GM23248 (cell line): ENCODE measurements at regions not wholly inside any gene's neighbourhood (a gene's known extent, or its start where the extent isn't known, plus 50 kb on each side); places are given as distances from the start of the nearest gene placed in this dataset.
"Not testable (repeated sequence)": the region's sequence is repeated elsewhere in the genome, so short reads cannot be mapped to it uniquely, and the experiment has no call there.

Experiments
- DNase-seq: peaks from one replicate; pipeline ENCODE4 v3.0.0-alpha.2; 2015
- H2AFZ ChIP-seq: fragments of 200-600 bp; sonication (generic); 2 replicates; pipeline ENCODE4 v1.6.1; 2016; ENCODE audit warnings: antibody characterized with exemption
- H3F3A ChIP-seq: fragments of 200-600 bp; sonication (generic); 2 replicates; pipeline ENCODE4 v1.6.1; 2016; ENCODE audit warnings: mild to moderate bottlenecking, antibody characterized with exemption, mixed run types; ENCODE audit not compliant: insufficient read depth
- H3K27ac ChIP-seq: fragments of 200-600 bp; sonication (generic); 2 replicates; pipeline ENCODE4 v1.5.1; 2016; ENCODE audit warnings: mild to moderate bottlenecking
- H3K27me3 ChIP-seq: fragments of 200-600 bp; sonication (generic); replicated peaks from 2 replicates; pipeline ENCODE4 v1.6.1; 2016; ENCODE audit warnings: mild to moderate bottlenecking; ENCODE audit not compliant: insufficient read depth
- H3K36me3 ChIP-seq: fragments of 200-600 bp; sonication (generic); 2 replicates; pipeline ENCODE4 v1.6.1; 2016; ENCODE audit warnings: low read depth, mild to moderate bottlenecking
- H3K4me1 ChIP-seq: fragments of 200-600 bp; sonication (generic); 2 replicates; pipeline ENCODE4 v1.6.1; 2016; ENCODE audit warnings: mild to moderate bottlenecking; ENCODE audit not compliant: insufficient read depth
- H3K4me2 ChIP-seq: fragments of 200-600 bp; sonication (generic); one replicate; pipeline ENCODE4 v1.6.1; 2016; ENCODE audit warnings: mild to moderate bottlenecking; ENCODE audit not compliant: unreplicated experiment
- H3K4me3 ChIP-seq: fragments of 200-600 bp; sonication (generic); 2 replicates; pipeline ENCODE4 v1.5.1; 2016; ENCODE audit warnings: mild to moderate bottlenecking
- H3K79me2 ChIP-seq: fragments of 200-600 bp; sonication (generic); 2 replicates; pipeline ENCODE4 v1.6.1; 2016; ENCODE audit warnings: mild to moderate bottlenecking; ENCODE audit not compliant: insufficient read depth
- H3K9ac ChIP-seq: fragments of 200-600 bp; sonication (generic); 2 replicates; pipeline ENCODE4 v1.6.1; 2016; ENCODE audit warnings: mild to moderate bottlenecking
- H3K9me2 ChIP-seq: fragments of 200-600 bp; sonication (generic); 2 replicates; pipeline ENCODE4 v1.6.1; 2016; ENCODE audit warnings: mixed run types, mild to moderate bottlenecking, moderate library complexity; ENCODE audit not compliant: insufficient read depth
- H3K9me3 ChIP-seq: fragments of 200-600 bp; sonication (generic); one replicate; pipeline ENCODE4 v1.6.1; 2017; ENCODE audit warnings: low read depth
- H4K20me1 ChIP-seq: fragments of 200-600 bp; sonication (generic); 2 replicates; pipeline ENCODE4 v1.6.0; 2016; ENCODE audit not compliant: insufficient read depth
- WGBS, 2 experiments: methylation state at CpG; one replicate each; pipeline ENCODE4 v1.1.6; 2015 to 2017; ENCODE audit warnings: low lambda C conversion rate in 2 of 2, low coverage in 1 of 2; ENCODE audit errors: missing lambda C conversion rate in 2 of 2; 5-methylcytosine and 5-hydroxymethylcytosine counted together
- in situ Hi-C: fragments of 300-500 bp; cut with MboI; formaldehyde crosslinking; loops from 2 replicates; pipeline ENCODE4 v1.15.0; 2020

DNA sequence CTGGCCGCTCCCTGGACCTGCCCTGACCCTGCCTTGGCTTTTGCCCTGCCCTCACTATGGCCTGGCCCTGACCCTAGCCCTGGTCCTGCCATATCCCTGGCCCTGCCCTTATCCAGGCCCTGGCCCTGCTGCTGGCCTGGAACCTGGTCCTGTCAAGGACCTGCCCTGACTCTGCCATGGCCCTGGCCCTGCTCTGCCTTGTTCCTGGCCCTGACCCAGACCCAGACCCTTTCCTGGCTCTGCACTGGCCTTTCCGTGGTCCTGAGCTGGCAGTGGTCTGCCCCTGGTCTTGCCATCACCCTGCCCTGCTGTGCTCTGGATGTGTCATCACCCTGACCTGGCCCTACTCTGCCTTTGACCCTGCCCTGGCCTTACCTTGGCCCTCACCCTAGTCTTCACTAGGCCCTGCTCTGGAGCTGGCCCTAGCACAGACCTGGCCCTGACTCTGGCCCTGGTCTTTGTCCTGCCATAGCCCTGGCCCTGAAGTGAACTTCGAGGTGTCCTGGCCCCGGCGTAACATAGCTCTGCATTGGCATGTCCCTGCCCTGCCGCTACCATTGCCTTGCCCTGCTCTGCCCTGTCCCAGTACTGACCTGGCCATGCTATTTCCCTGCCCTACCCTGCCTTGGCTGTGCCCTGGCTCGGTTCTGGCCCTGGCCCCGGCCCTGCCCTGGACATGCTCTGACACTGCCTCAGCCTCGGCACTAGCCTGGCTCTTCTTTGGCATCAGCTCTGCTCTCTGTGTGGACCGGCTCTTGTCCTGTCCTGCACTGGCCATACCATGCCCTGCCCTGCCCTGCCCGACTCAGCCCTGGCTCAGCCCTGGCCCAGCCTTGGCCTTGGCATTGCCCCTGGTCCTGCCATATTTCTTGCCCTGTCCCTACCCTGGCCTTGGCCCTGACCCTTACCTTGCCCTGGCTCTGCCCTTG lies 239.2 kb downstream of the GOLGA6L6 start:
- H3K9ac ChIP-seq, H3K27ac ChIP-seq, H3K9me2 ChIP-seq, H3K79me2 ChIP-seq, H3K4me3 ChIP-seq, in situ Hi-C loops, H3K4me1 ChIP-seq, H4K20me1 ChIP-seq, DNase-seq, H3K27me3 ChIP-seq, H3K9me3 ChIP-seq, H3F3A ChIP-seq, H2AFZ ChIP-seq, H3K36me3 ChIP-seq, H3K4me2 ChIP-seq: not testable (repeated sequence)
- WGBS, 2 experiments = 57 to 60% methylated on average over 11 of the region's 11 CpGs

DNA sequence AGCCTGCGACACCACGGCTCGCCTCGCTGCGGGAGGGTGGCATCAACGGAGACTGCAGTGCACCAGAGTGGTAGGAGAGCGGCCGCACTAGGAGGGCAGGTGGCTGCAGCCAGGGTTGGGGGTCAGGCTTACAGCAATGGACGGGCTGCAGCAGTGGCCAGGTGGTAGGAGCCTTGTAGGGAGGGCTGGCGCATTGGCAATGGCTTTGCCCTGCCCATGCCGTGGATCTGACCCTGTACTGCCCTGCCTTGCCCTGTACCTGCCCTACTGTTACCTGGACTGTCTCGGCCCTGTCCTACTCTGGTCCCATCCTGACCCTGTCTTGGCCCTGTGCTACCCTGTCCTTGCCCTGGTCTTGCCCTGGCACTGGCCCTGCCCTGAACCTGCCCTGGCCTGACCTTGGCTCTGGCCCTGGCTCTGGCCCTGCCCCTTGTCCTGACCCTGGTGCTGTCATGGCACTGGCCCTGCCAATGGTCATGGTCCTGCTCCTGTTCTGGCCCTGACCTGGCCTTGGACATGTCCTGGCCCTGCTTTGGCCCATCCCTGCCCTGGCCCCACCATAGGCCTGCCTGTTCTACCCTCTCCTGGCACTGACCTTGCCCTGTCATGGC lies 240.0 kb downstream of the GOLGA6L6 start:
- H3K27ac ChIP-seq, H3K9me3 ChIP-seq, H3K9me2 ChIP-seq, H3K9ac ChIP-seq, in situ Hi-C loops, H3K36me3 ChIP-seq, DNase-seq, H3K27me3 ChIP-seq, H4K20me1 ChIP-seq, H3K4me1 ChIP-seq, H3K4me2 ChIP-seq, H3K79me2 ChIP-seq, H2AFZ ChIP-seq, H3F3A ChIP-seq, H3K4me3 ChIP-seq: not testable (repeated sequence)
- WGBS, 2 experiments = 76 to 77% methylated on average over 12 of the region's 12 CpGs

DNA sequence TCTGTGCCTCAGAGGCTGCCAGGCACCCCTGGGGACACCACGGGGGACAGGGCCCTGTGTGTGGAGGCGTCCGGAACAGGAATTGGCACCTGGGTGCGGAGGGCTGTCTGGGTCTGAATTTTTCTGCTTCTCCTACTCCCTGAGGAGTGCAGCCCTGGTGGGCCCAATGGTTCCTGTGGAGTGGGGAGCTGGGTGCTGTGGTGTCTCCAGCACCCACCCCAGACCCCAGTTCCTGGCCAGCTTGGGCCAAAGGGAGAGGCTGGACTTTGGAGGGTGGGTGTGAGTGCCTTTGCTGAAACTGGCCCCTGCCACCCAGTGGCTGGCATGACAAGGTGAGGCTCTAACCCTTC lies 240.6 kb downstream of the GOLGA6L6 start:
- in situ Hi-C loops, H2AFZ ChIP-seq, H3K27me3 ChIP-seq, H3K4me1 ChIP-seq, H3K79me2 ChIP-seq, H3K9me2 ChIP-seq, H3K36me3 ChIP-seq, H3K27ac ChIP-seq, H3K9ac ChIP-seq, H4K20me1 ChIP-seq, H3K4me3 ChIP-seq, DNase-seq, H3F3A ChIP-seq, H3K9me3 ChIP-seq, H3K4me2 ChIP-seq: not testable (repeated sequence)
- WGBS, 2 experiments = 70 to 89% methylated on average over 4 of the region's 4 CpGs

DNA sequence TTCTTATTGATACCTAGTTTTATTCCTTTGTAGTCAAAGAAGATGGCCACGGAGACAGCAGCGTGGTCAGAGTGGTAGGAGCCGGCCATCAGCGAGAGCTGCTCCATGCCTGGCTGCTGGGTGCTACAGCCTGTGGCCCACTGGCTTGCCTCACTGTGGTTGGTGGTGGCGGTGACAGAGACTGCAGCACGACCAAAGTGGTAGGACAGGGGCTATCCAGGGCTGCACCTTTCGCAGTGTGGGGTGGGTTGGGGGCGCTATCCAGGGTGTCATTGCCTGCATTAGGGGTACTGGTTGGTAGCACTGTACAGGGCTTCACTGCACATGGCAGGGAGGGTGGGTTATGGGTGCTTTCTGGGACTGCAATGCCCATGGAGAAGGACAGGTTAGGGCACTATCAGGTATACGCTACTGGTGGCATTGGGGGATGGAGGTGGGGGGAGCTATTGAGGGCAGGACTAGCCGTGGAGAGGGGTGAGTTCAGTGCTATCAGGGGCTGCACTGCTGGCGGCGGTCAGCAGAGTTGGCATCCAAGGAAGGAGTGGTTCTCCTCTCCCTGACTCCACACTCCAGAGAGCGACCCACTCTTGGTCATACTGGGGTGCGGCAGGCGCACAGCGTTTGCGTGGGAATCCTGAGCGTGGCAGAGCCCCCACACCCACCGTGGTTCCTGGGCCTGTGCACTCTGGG lies 241.1 kb downstream of the GOLGA6L6 start:
- H3K36me3 ChIP-seq, H3K27me3 ChIP-seq, H3K4me3 ChIP-seq, H3K79me2 ChIP-seq, DNase-seq, H3F3A ChIP-seq, in situ Hi-C loops, H3K9me2 ChIP-seq, H3K9me3 ChIP-seq, H2AFZ ChIP-seq, H3K9ac ChIP-seq, H3K27ac ChIP-seq, H4K20me1 ChIP-seq, H3K4me1 ChIP-seq, H3K4me2 ChIP-seq: not testable (repeated sequence)
- 60 to 63% methylated on average over 19 of the region's 19 CpGs for WGBS, 2 experiments

DNA sequence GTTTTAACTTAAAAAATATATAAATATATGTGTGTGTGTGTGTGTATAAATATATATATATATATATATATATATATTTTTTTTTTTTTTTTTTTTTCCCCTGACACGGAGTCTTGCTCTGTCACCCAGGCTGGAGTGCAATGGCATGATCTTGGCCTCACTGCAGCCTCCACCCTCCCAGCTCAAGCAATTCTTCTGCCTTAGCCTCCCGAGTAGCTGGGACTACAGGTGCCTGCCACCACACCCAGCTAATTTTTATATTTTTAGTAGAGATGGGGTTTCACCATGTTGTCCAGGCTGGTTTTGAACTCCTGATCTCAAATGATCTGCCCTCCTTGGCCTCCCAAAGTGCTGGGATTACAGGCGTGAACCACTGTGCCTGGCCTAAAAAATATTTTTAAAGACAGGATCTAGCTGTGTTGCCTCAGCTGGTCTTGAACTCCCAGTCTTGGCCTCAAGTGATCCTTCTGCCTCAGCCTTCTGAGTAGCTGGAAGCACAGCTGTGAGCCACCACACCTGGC lies 243.9 kb downstream of the GOLGA6L6 start:
- H3K9me3 ChIP-seq, H3K27ac ChIP-seq, H2AFZ ChIP-seq, H3K4me2 ChIP-seq, DNase-seq, H3K4me1 ChIP-seq, H3K9ac ChIP-seq, H3K36me3 ChIP-seq, H3F3A ChIP-seq, H4K20me1 ChIP-seq, H3K27me3 ChIP-seq, in situ Hi-C loops, H3K4me3 ChIP-seq, H3K9me2 ChIP-seq, H3K79me2 ChIP-seq: not testable (repeated sequence)
- WGBS, 2 experiments = 16 to 20% methylated on average over 3 of the region's 3 CpGs

DNA sequence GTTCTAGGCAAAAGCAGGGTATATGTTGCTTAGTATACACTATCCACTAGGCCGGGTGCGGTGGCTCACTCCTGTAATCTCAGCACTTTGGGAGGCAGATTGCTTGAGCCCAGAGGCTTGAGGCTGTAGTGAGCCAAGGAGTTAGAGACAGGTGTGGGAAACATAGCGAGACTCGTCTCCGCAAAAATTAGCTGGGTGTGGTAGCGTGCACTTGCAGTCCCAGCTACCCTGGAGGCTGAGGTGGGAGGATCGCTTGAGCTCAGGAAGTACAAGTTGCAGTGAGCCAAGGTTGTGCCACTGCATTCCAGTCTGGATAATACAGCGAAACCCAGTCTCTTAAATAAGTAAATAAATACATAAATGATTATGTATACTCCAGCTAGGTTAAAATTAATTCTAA lies 245.3 kb downstream of the GOLGA6L6 start:
- in situ Hi-C loops, H3F3A ChIP-seq, H4K20me1 ChIP-seq, H3K4me3 ChIP-seq, H3K9me3 ChIP-seq, H3K9me2 ChIP-seq, H3K79me2 ChIP-seq, H2AFZ ChIP-seq, H3K27ac ChIP-seq, DNase-seq, H3K4me1 ChIP-seq, H3K36me3 ChIP-seq, H3K27me3 ChIP-seq, H3K4me2 ChIP-seq, H3K9ac ChIP-seq: not testable (repeated sequence)
- 63 to 66% methylated on average over 8 of the region's 8 CpGs for WGBS, 2 experiments
